Activated CD4-positive, alpha-beta T cell treated with anti-CD3 and anti-CD28 coated beads, Interleukin-2, amount 50 U/mL, for 24 hours (primary cell): ENCODE measurements at regions not wholly inside any gene's neighbourhood (a gene's known extent, or its start where the extent isn't known, plus 50 kb on each side); places are given as distances from the start of the nearest gene placed in this dataset.
"Not testable (repeated sequence)": the region's sequence is repeated elsewhere in the genome, so short reads cannot be mapped to it uniquely, and the experiment has no call there.

Source experiments
- DNase-seq, 2 donors: peaks; one replicate each; pipeline ENCODE4 v3.0.0-alpha.2; 2020; ENCODE audit warnings: low read depth in 1 of 2, low spot score in 1 of 2

DNA sequence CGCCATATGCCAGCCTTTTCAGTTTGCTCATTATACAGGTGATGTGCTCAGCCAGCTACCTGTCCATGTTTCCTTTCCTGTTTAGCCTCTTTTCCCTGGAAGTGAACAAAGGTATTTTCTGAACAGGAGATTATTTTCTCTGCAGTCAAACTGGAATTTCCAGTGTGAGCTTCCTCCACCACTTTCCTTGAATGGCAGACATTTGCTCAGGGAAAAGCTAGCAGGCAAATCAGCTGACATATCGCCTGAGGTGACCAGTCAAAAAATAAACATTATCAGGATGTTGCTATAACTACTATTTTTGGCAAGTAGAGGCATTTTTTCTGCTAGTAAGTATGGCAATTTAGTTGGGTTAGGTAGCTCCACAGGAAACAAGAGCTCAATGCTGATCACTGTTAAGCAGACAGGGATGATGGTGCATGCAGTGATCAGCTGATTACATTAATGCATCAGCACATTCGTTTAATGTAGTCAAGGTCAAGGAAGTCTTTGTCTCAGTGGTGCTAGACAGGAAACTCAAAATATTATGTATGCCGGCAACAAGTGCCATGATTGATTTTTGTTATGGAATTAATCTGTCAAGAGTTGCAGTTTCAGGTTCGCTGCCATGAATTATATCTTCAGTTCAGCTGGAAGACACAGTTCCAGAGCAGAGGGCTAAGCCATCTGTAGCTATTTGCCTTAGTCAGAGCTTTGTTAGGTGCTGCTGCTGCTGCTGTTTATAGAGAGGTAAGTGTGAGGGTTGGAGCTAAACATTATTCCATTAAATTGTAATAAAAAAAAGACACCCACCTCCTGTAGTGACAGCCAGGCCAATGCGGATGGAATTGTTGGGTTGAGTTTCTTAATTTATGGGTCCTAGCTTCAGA is 179.7 kb upstream of the ST6GALNAC5 start:
- DNase-seq = no peak

DNA sequence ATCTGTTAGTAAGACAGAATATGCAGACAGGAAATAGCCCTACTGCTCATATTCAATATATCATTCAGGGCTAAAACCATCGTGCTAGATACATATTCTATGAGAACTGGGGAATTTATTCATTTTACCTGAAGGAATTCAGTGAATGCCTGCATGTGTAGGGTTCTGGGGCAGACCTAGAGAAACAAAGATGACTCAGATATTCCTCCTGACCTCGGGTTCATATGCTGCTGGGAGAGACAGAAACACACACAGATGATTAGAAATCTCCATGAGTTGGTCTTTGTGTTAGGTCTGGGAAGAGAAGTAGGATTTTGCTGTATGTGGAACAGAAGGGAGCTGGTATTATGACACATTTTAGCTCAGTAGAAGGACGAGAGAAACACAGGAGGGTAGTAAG is 176.5 kb upstream of the ST6GALNAC5 start:
- no peak for DNase-seq

- no peak for DNase-seq
Observed at GRCh38 chr1:76695535-76695934, 171.7 kb upstream of the ST6GALNAC5 start.

- no peak for DNase-seq
Observed at GRCh38 chr1:76697361-76697760, 169.9 kb upstream of the ST6GALNAC5 start.

DNA sequence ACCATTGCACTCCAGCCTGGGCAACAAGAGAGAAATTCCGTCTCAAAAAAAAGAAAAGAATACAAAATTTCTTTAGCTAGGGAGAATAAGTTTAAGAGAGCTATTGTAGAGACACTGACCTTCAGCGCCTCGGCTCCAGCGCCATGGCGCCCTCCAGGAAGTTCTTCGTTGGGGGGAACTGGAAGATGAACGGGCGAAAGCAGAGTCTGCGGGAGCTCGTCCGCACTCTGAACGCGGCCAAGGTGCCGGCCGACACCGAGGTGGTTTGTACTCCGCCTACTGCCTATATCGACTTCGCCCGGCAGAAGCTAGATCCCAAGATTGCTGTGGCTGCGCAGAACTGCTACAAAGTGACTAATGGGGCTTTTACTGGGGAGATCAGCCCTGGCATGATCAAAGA is 167.6 kb upstream of the ST6GALNAC5 start:
- not testable (repeated sequence) for DNase-seq

- DNase-seq = not testable (repeated sequence)
Observed at GRCh38 chr1:76700200-76700599, 167.1 kb upstream of the ST6GALNAC5 start.

DNA sequence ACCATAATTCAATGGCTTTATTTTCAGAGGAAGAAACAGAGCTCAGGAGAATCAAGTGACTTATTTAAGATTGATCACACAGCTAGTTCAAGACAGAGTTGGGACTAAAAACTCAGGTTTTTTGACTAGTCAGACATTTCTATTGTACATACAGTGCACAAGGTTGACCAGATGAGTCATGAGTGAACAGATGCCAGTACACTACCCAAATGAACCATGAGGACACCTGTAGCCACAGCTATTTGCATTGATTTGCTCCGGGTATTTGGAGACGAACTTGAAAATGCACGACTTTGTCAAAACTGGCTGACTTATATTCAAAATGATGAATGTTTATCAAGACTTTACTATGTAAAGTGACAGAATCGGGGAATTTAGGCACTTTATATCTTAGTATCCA is 161.7 kb upstream of the ST6GALNAC5 start:
- DNase-seq = no peak

GRCh38 chr1:76713535-76713934 is 153.7 kb upstream of the ST6GALNAC5 start:
- DNase-seq = peak in 1 of 2 donors; percentile 2

DNA sequence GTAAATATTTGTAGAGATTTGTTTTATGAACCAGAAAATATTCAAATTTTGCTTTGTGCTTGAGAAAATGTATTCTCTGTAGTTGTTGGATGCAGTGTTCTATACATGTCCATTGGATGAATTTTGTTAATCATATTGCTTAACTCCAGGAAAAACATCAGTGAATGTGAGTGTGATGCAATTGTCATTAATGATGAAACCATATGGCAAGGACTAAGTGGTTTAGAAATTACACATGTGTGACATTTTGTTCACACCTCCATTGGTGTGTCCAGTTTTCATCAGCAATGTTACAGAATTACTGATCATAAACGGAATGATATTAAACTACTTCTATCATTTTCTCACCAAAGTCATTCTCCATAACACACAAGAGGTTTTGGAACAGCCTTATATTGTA is 151.8 kb upstream of the ST6GALNAC5 start:
- no peak for DNase-seq

DNA sequence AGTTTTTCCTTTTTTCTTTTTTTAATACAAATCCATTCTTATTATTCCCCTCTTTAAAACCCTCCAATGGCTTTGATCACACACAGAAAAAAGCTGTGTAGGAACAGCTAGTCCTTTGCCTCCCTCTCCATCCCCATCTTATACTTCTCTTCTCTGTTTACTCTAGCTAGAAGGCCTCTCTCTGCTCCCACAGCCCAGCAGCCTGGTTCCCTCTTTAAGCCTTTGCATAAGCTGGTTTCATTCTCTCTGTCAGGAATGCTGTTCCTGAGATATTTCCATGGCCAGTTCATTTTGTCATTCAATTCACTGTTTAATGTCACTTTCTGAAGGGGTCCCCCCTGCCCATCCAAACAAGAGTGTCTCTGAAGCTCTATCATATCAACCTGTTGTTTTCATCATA is 143.3 kb upstream of the ST6GALNAC5 start:
- no peak for DNase-seq

DNA sequence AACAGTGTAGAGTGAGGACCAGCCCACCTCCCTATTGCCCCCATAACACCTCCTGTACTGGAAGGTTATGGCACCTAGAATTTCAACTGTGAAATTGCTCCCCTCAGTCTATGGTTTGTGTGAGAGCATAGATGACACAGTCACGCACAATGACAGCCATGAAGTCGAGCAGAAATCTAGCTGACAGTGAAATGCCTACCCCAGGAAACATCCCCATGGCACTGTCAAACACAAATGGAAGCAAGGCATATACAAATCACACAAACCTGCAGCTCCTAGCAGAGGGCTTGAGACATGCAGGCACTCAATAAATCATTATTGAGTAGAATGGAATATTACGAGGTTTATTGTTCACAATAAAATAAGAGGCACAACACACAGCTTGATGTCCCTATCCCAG is 142.5 kb upstream of the ST6GALNAC5 start:
- DNase-seq = no peak

DNA sequence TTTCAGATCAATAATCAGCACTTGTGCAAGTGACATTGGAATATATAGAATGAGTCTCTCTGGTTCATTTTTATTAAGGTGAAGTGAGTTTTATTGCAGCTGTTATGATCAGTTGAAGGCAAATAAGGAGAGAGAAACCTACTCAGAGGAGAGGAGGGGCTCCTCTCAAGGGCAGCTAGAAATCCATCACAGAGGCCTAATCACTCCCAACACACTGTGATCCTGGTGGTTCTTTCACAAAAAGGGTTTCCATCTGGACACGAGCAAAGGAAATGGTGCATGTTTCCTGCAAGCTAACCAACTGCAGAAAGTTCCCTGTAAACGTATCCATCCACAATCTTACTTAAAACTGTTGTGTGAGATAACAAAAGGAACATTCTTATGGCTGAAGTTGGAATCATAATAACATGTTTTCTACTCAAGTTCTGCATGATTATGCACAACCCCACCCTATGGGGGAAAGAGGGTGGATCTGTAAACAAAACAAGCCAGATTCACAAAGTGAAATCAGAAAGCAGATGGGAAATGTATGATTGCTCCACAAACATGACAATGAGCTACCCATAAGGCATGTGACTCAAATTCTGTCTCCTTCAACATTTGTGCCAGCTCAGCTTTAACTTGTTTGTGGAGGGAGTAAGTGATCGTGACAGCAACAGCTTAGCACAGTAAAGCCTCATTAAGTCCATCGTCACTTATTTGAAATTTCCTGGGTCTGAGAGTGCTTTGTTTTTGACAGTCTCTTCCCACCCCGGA is 141.2 kb upstream of the ST6GALNAC5 start:
- DNase-seq = no peak

DNA sequence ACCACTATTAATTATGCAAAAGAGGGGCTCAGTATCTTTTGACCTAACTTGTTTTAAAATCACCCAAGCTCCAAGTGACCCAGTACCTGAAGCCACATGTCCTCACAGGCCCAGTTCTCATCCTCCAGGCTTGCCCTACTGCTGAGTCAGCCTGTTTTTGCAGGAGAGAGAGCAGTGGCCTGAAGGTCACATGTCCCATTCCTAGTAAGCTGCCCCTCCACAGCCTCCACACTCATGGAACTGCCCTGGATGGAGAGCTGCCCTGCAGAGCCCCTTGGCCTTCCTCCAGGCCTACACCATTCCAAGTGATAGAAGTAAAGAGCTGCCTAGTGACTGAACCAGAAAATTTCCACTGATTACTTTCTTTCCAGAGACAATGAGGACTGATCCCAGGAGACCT is 139.8 kb upstream of the ST6GALNAC5 start:
- DNase-seq = no peak

DNA sequence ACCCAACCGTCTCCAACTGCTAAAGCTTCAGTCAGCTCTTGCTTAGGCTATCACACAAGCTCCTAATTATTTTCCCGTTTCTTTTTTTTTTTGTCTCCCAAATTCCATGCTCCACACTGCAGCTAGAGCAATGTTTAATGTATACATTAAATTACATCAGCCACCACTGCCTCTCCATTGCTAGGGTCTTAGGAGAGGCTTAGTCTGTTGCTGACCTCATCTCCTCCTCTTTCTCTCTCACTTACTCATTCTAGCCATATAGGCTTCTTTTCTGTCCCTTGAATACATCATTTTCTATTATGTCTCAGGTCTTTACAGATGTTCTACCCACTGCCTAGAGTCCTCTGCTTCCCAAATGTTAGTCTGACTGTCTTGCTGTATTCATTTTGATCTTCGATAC is 138.1 kb upstream of the ST6GALNAC5 start:
- DNase-seq = no peak

- DNase-seq = no peak
Observed at GRCh38 chr1:76730027-76730426, 137.3 kb upstream of the ST6GALNAC5 start.

DNA sequence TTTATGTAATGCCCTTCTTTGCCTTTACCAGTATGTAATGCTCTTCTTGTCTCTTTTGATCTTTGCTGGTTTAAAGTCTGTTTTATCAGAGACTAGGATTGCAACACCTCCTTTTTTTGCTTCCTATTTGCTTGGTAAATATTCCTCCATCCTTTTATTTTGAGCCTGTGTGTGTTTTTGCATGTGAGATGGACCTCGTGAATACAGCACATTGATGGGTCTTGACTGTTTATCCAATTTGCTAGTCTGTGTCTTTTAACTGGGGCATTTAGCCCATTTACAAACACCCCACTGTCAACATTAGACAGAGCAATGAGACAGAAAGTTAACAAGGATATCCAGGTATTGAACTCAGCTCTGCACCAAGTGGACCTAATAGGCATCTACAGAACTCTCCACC is 128.9 kb upstream of the ST6GALNAC5 start:
- DNase-seq = not testable (repeated sequence)

DNA sequence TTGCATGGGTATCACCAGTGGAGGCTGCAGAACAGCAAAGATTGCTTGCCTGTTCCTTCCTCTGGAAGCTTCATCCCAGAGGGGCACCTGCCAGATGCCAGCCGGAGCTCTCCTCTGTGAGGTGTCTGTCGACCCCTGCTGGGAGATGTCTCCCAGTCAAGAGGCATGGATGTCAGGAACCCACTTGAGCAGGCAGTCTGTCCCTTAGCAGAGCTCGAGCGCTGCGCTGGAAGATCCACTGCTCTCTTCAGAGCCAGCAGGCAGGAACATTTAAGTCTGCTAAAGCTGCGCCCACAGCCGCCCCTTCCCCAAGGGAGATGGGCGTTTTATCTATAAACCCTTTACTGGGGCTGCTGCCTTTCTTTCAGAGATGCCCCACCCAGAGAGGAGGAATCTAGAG is 126.3 kb upstream of the ST6GALNAC5 start:
- DNase-seq = not testable (repeated sequence)

- no peak for DNase-seq
Observed at GRCh38 chr1:76744989-76745388, 122.3 kb upstream of the ST6GALNAC5 start.

DNA sequence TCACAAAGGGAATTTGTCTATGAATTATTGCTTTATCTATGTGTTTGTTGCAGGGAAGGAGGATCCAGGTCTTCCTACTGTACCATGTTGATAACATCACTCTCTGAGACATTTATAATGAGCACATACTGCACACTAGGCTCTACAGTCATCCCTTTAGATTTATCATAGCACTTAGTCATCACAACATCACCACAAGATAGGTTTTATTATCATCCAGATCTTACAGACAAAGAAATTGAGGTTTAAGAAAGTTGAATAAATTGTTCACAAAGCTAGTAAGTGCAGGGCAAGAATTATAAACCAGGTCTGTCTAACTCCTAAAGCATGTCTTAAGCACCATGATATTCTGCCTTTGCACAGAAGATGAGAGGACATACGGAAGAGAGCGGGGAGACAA is 121.1 kb upstream of the ST6GALNAC5 start:
- DNase-seq = no peak

GRCh38 chr1:76754730-76755129 is 112.5 kb upstream of the ST6GALNAC5 start:
- DNase-seq = no peak

DNA sequence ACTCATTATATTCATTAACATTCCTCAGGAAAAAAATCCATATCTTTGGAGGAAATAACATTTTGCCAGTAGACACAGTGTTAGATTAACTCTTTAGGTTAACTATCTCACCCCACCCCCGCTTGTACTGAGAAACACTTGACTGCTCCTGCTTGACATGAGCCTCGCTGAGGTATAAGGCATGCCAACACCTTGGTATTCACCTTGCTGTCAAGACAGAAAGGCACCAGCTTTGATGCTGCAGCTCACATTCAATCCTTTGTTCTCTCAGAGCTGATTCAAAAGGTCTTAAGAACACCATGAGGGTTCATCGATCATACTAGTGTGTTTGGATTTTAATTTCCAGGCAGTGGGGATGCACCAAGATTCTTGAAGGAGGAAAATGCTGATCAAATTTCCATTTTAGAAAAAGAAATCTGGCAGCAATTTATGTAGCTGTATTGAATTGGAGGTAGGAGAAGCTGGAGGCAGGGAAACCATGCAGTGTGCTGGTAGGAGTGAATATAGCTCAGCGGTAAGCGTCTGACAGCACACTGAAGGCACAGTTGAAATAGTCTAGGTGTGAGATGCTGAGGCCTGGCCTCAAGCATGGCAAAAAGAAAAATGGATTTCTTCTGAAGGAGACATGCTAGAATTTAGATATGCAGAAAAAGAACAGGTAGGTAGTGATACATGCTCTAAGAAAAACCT is 108.0 kb upstream of the ST6GALNAC5 start:
- no peak for DNase-seq

DNA sequence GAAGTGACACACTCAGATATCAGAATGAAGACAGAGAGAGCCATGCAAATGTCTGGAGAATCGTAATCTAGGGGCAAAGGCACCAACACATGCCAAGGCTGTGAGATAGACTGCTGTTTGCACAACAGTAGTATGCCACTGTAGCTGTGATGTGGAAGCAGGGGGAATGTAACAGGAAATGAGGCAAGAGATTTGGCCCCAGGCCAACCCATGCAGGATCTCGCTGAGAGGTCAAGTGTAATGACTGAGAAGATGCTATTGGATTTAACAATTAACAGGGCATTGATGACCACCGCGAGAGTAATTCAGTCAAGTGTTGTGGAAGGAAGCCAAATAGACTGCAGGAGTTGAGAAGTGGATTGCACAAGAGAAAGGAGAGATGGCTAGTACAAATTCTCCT is 107.3 kb upstream of the ST6GALNAC5 start:
- no peak for DNase-seq
